ENCODE measurements at regions not wholly inside any gene's neighbourhood (a gene's known extent, or its start where the extent isn't known, plus 50 kb on each side); places are given as distances from the start of the nearest gene placed in this dataset.

DNA sequence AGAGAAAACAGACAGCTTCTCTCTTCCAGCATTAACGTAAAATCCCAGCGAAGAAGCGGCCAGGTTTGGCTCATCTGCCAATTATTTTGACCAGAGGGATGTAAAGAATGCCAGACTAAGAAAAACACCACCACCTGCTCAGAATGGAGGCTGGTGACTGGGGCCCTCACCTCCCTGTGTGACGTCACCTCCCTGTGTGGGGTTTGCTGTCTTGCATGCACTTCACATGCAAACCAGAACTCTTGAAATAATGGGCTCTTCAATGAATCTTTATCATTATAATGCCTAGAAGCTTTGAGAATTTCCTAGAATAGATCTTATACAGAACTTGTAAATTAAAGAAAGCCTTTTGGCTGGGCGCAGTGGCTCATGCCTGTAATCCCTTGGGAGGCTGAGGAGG, 101.8 kb upstream of the WAC start:
- TF ChIP-seq, protein P1, sequence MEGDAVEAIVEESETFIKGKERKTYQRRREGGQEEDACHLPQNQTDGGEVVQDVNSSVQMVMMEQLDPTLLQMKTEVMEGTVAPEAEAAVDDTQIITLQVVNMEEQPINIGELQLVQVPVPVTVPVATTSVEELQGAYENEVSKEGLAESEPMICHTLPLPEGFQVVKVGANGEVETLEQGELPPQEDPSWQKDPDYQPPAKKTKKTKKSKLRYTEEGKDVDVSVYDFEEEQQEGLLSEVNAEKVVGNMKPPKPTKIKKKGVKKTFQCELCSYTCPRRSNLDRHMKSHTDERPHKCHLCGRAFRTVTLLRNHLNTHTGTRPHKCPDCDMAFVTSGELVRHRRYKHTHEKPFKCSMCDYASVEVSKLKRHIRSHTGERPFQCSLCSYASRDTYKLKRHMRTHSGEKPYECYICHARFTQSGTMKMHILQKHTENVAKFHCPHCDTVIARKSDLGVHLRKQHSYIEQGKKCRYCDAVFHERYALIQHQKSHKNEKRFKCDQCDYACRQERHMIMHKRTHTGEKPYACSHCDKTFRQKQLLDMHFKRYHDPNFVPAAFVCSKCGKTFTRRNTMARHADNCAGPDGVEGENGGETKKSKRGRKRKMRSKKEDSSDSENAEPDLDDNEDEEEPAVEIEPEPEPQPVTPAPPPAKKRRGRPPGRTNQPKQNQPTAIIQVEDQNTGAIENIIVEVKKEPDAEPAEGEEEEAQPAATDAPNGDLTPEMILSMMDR (IDR thresholded peaks at IDR 0.05; ENCODE audit: low read depth, low read length): no peak
- no peak for TF ChIP-seq POLR2A (IDR thresholded peaks at IDR 0.05; ENCODE audit: extremely low read depth, insufficient read length)

Data from NB4 (cell line).